Thyroid gland (tissue), 4 donors: ENCODE measurements at regions not wholly inside any gene's neighbourhood (a gene's known extent, or its start where the extent isn't known, plus 50 kb on each side); places are given as distances from the start of the nearest gene placed in this dataset.

Experiments
- DNase-seq, 2 donors: peaks; one replicate each; pipeline ENCODE4 v3.0.0-alpha.2; 2019
- H3K27ac ChIP-seq, 3 donors: fragments of 200-600 bp; sonication (generic); 1 replicate in 2 of 3; 2 replicates in 1 of 3; pipeline ENCODE4 v1.5.1; 2016 to 2019; ENCODE audit warnings: mild to moderate bottlenecking in 1 of 3, moderate library complexity in 1 of 3
- H3K27me3 ChIP-seq: fragments of 200-600 bp; sonication (generic); one replicate; pipeline ENCODE4 v1.5.1; 2019
- H3K36me3 ChIP-seq, 2 donors: fragments of 200-600 bp; sonication (generic); one replicate each; pipeline ENCODE4 v1.5.1; 2016 to 2019
- H3K4me1 ChIP-seq, 2 donors: fragments of 200-600 bp; sonication (generic); one replicate each; pipeline ENCODE4 v1.5.1; 2017 to 2019
- H3K4me3 ChIP-seq, 3 donors: fragments of 200-600 bp; sonication (generic); replicated peaks in 1 of 3; 1 replicate in 2 of 3; 2 replicates in 1 of 3; pipeline ENCODE4 v1.5.1; 2016; ENCODE audit warnings: mild to moderate bottlenecking in 1 of 3
- H3K9me3 ChIP-seq: fragments of 200-600 bp; sonication (generic); one replicate; pipeline ENCODE4 v1.5.1; 2017
- POLR2A ChIP-seq, 2 donors: fragments of 450-650 bp; IDR thresholded peaks; one replicate each; pipeline ENCODE4 v1.6.1; 2017; ENCODE audit warnings: antibody characterized with exemption in 2 of 2, mild to moderate bottlenecking in 2 of 2, moderate library complexity in 1 of 2
- WGBS, 2 donors: methylation state at CpG; one replicate each; pipeline ENCODE4 v1.1.5; 2017; 5-methylcytosine and 5-hydroxymethylcytosine counted together
- intact Hi-C: fragments of 100-400 bp; cut with DNase I; formaldehyde crosslinking; loops from one replicate; pipeline ENCODE4 v1.15.1; 2023
- TF ChIP-seq, protein P1 (sequence below), 6 experiments: fragments of 200-600 bp in 3 of 6; fragments of 450-650 bp in 3 of 6; sonication (generic) in 3 of 6; IDR thresholded peaks; one replicate each; pipeline ENCODE4 v1.5.1; 2016 to 2019; ENCODE audit warnings: antibody characterized with exemption in 6 of 6, mild to moderate bottlenecking in 2 of 6, inconsistent platforms in 1 of 6, moderate library complexity in 1 of 6

GRCh38 chr4:56227301-56227835 is 159.9 kb downstream of the AASDH start:
- Histone ChIP-seq H3K9me3 (no peaks in the 10 kb centered on the region), H3K4me1 (no peaks in the 10 kb centered on the region), H3K4me3 (no peak overlapping the region), H3K36me3 (no peaks in the 10 kb centered on the region), H3K27ac (no peak overlapping the region), H3K27me3 (no peaks in the 10 kb centered on the region)
- 94 to 95% methylated on average over 6 of the region's 6 CpGs for WGBS, 2 donors
- intact Hi-C loops = no loop called here
- no peak for DNase-seq
- TF ChIP-seq, protein P1, sequence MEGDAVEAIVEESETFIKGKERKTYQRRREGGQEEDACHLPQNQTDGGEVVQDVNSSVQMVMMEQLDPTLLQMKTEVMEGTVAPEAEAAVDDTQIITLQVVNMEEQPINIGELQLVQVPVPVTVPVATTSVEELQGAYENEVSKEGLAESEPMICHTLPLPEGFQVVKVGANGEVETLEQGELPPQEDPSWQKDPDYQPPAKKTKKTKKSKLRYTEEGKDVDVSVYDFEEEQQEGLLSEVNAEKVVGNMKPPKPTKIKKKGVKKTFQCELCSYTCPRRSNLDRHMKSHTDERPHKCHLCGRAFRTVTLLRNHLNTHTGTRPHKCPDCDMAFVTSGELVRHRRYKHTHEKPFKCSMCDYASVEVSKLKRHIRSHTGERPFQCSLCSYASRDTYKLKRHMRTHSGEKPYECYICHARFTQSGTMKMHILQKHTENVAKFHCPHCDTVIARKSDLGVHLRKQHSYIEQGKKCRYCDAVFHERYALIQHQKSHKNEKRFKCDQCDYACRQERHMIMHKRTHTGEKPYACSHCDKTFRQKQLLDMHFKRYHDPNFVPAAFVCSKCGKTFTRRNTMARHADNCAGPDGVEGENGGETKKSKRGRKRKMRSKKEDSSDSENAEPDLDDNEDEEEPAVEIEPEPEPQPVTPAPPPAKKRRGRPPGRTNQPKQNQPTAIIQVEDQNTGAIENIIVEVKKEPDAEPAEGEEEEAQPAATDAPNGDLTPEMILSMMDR (IDR thresholded peaks at IDR 0.05) = no peak
- no peak for TF ChIP-seq POLR2A (IDR thresholded peaks at IDR 0.05)

- DNase-seq = no peak
- TF ChIP-seq, protein P1 (IDR thresholded peaks at IDR 0.05) = no peak
- Histone ChIP-seq H3K4me1 (no peaks in the 10 kb centered on the region), H3K27ac (no peak overlapping the region), H3K4me3 (no peak overlapping the region), H3K36me3 (no peaks in the 10 kb centered on the region), H3K27me3 (no peaks in the 10 kb centered on the region), H3K9me3 (no peaks in the 10 kb centered on the region)
- WGBS, 2 donors = 59 to 69% methylated on average over 2 of the region's 2 CpGs
- intact Hi-C loops = no loop called here
Observed at GRCh38 chr4:56226579-56226978, 160.7 kb downstream of the AASDH start.

- Histone ChIP-seq H3K4me1 (no peaks in the 10 kb centered on the region), H3K27ac (no peak overlapping the region), H3K27me3 (no peaks in the 10 kb centered on the region), H3K9me3 (no peaks in the 10 kb centered on the region), H3K4me3 (no peak overlapping the region), H3K36me3 (no peaks in the 10 kb centered on the region)
- WGBS, 2 donors = 95 to 96% methylated on average over 1 of the region's 1 CpG
- DNase-seq = no peak
- intact Hi-C loops = no loop called here
- TF ChIP-seq, protein P1 (IDR thresholded peaks at IDR 0.05) = no peak
- no peak for TF ChIP-seq POLR2A (IDR thresholded peaks at IDR 0.05)
Observed at GRCh38 chr4:56224641-56225040, 162.7 kb downstream of the AASDH start.

DNA sequence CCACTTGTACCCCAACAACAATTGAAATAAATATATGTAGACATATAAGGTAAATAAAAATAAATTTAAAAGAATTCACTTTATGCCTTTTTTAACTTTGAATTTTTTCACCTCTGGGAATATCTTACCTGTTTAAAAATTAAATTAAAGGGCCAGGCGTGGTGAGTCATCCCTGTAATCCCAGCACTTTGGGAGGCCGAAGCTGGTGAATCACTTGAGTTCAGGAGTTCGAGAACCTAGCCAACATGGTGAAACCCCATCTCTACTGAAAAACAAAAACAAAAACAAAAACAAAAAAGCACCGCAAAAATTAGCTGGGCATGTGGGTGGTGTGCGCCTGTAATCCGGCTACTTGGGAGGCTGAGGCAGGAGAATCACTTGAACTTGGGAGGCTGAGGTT is 164.8 kb downstream of the AASDH start:
- Histone ChIP-seq H3K4me3 (no peak overlapping the region), H3K9me3 (no peaks in the 10 kb centered on the region), H3K36me3 (no peaks in the 10 kb centered on the region), H3K4me1 (no peaks in the 10 kb centered on the region), H3K27ac (no peak overlapping the region), H3K27me3 (no peaks in the 10 kb centered on the region)
- no peak for DNase-seq
- intact Hi-C loops = no loop called here
- WGBS, 2 donors = 95 to 99% methylated on average over 6 of the region's 6 CpGs
- TF ChIP-seq POLR2A (IDR thresholded peaks at IDR 0.05) = no peak
- TF ChIP-seq, protein P1 (IDR thresholded peaks at IDR 0.05) = no peak

- 90 to 92% methylated on average over 3 of the region's 3 CpGs for WGBS, 2 donors
- intact Hi-C loops = no loop called here
Observed at GRCh38 chr4:56220261-56220660, 167.0 kb downstream of the AASDH start.

More at GRCh38 chr4:56220261-56220660, 167.0 kb downstream of the AASDH start:
- H3K4me1 ChIP-seq = no peaks in the 10 kb centered on the region
- no peak for DNase-seq
- no peak overlapping the region for H3K4me3 ChIP-seq
- H3K27ac ChIP-seq = no peak overlapping the region
- TF ChIP-seq, protein P1 (IDR thresholded peaks at IDR 0.05) = no peak
- TF ChIP-seq POLR2A (IDR thresholded peaks at IDR 0.05) = no peak
- no peaks in the 10 kb centered on the region for H3K27me3 ChIP-seq
- no peaks in the 10 kb centered on the region for H3K36me3 ChIP-seq
- no peaks in the 10 kb centered on the region for H3K9me3 ChIP-seq
